Lower leg skin (tissue), 3 donors: ENCODE measurements at regions not wholly inside any gene's neighbourhood (a gene's known extent, or its start where the extent isn't known, plus 50 kb on each side); places are given as distances from the start of the nearest gene placed in this dataset.

Source experiments
- CTCF ChIP-seq, 3 donors: fragments of 450-650 bp; IDR thresholded peaks; one replicate each; pipeline ENCODE4 v1.5.1; 2016; ENCODE audit warnings: antibody characterized with exemption in 3 of 3, mild to moderate bottlenecking in 3 of 3, moderate library complexity in 2 of 3
- POLR2A ChIP-seq, 2 donors: fragments of 450-650 bp; IDR thresholded peaks; one replicate each; pipeline ENCODE4 v1.6.1; 2016 to 2017; ENCODE audit warnings: antibody characterized with exemption in 2 of 2, mild to moderate bottlenecking in 1 of 2, moderate library complexity in 1 of 2

GRCh38 chr11:97880209-97880608 is 1140.5 kb upstream of the CNTN5 start:
- no peak for TF ChIP-seq CTCF (IDR thresholded peaks at IDR 0.05)
- no peak for TF ChIP-seq POLR2A (IDR thresholded peaks at IDR 0.05)
